ENCODE measurements at regions not wholly inside any gene's neighbourhood (a gene's known extent, or its start where the extent isn't known, plus 50 kb on each side); places are given as distances from the start of the nearest gene placed in this dataset.

- TF ChIP-seq CTCF (conservative IDR thresholded peaks at IDR 0.05), result no peak
- no peak for TF ChIP-seq ZFX (IDR thresholded peaks at IDR 0.05)
These were observed 191.1 kb upstream of the HEY2 start for GRCh38 chr6:125558241-125558843.

Data from C4-2B (cell line).